HG02943 (cell line): ENCODE measurements at regions not wholly inside any gene's neighbourhood (a gene's known extent, or its start where the extent isn't known, plus 50 kb on each side); places are given as distances from the start of the nearest gene placed in this dataset.

Experiments used
- ATAC-seq: cut with Tn5 transposase; IDR thresholded peaks from one replicate; pipeline ENCODE4 v1.9.1; 2021; ENCODE audit warnings: mild to moderate bottlenecking, low read depth, moderate library complexity; ENCODE audit not compliant: unreplicated experiment

DNA sequence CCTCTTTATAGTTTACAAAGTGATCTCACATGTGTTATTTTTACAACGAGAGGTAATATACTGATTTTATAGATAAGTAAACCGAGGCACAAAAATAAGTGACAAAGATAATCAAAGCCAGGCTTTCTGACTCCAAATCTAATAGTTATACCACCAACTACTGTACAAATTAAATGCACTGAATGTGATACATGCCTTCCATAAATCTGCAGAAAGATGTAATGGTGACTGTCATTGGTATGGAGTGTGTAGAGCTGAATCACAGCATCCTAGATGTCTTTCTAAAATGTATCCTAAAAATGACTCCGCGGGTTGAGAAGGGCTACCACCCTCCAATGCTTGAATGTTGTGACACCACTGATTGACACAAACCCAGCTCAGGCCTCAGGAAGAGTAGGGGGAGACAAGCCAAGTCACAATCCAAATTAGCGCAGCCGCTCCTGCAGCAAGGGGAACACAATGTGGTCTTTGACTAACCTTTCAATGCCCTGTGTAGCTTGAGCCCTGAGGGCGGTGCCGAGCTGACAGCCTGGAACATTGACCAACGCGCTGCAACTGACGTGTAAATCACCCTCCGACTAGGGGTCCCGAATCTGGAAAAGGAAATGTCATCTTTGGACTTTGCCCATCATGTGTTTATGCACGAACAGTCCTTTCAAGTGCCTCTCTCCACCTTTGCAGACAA lies 136.8 kb downstream of the OLIG3 start:
- no peak for ATAC-seq

GRCh38 chr6:137353842-137354397 lies 134.7 kb upstream of the IFNGR1 start:
- no peak for ATAC-seq

- ATAC-seq = no peak
These were observed 134.2 kb upstream of the IFNGR1 start for GRCh38 chr6:137353346-137353745.

- ATAC-seq = no peak
These were observed 133.7 kb upstream of the IFNGR1 start for GRCh38 chr6:137352859-137353258.

DNA sequence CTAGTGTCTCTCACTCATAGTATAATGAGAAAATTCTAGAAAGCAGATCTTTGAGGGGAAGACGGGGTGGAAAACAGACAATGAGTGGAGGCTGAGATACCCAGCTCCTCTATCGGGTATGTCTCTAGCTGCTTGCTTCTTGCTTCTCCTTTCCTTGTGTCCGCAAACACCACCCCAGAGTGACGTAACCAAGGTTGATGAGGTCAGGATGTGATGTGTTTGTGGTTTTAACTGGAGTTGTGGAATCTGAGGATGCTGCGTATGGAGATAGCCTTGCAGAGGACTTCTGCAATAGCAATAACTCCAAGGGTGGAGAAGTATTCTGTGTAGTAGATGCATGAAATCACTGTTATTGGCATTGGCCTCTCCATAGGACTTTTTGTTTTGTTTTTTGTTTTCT lies 132.7 kb upstream of the IFNGR1 start:
- ATAC-seq = no peak

DNA sequence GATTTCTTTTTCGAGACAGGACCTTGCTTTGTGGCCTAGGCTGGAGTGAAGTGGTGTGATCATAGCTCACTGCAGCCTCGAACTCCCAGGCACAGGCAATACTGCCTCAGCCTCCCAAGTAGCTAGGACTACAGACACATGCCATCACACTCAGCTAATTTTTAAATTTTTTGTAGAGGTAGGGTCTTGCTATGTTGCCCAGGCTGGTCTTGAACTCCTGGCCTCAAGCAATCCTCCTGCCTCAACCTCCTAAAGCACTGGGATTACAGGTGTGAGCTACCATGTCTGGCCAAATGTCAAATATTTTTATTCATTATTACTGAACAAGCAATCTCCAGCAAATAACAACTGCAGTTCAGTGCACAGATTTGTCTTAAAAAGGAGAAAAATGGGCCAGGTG lies 131.7 kb upstream of the IFNGR1 start:
- ATAC-seq = no peak

DNA sequence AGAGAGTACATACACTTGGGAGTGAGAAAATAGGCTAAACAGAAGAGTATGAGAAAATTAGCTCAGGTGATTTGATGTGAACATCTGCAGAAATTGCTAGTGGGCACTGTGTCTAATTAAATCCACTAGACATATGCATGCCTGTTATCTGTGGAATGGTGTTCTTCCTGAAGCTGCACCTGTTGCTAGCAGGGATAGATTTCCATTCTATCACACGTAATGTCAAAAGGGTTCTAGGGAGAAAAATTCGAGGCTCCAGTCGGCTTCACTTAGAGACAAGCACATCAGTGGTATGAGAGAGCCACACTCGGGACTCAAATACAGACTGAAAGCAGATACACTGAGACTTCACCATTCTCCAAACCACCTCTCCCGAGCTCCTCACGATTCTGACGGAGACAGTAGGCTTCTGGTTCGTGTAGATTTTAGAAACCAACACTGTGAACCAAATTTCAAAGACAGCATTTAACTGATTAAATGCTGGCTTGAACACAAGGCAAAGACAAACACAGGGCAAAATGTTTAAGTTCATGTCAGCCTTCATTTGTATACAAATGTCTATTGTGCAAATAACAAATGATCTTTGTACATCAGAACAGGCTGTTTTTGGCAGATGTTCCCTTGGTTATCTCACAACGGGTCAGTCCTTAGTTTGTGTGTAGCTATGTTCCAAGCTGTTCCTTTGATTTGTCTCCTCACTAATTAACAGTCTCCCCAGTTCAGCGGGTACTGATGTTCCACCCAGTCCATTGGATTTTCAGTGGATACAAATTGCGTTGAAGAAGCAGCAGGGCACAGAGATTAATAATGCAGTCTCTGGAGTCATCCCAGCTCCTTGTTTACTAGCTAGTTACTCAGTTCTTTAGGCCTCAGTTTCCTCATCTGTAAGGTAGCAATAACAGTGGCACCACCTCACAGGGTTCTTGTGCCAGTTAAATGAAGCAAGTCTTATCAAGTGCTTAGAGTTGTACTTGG lies 131.0 kb upstream of the IFNGR1 start:
- ATAC-seq = no peak

DNA sequence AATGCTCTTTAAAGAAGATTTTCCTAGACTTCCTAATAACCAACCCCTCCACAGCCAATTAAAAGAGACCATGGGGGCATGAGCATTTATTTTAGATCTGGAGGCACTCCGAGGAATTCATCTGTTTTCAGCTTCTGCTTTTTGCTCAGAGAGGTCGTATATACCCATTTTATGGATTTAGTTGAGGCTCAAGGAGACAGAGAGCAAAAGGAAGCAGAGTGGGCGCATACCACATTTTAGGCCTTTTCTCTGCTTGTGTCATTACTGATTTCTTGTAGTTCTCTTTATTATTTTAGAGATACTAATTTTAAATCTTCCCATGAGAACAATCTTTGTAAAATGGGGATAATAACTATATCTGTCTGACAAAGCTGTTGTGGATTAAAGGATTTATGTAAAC lies 129.6 kb upstream of the IFNGR1 start:
- ATAC-seq = no peak

- ATAC-seq = no peak
These were observed 124.1 kb upstream of the IFNGR1 start for GRCh38 chr6:137343241-137343640.

GRCh38 chr6:137342607-137343190 lies 123.5 kb upstream of the IFNGR1 start:
- no peak for ATAC-seq

GRCh38 chr6:137341681-137342195 lies 122.6 kb upstream of the IFNGR1 start:
- no peak for ATAC-seq

DNA sequence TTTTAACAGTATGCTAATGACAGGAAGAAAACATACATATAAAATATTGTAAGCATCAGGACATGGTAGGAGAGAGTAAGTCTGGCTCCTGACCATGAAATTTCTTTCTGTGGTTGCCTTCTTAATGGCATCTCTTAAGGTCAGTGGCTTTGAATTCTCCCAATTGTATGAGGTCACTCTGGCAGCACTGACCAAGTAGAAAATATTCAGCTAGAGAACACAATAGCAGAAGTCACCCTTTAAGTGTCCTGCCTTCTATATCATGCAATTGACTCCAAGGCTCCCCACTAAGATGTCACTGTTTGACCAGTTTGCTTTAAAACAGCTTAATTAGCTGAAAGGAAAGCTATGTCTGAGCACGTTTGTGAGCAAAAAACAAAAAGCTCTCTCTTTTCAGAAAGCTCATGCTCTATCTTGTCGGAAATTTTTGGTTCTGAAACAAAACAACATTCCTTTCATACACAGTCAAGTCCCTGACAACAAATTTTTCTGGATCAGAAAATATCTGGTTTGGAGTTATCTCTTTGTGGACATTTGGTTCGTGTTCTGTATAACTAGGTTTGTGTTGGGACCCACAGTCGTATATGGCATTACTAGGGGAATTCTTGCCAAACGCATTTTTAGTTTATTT lies 120.9 kb upstream of the IFNGR1 start:
- no peak for ATAC-seq

- ATAC-seq = no peak
These were observed 115.7 kb upstream of the IFNGR1 start for GRCh38 chr6:137334884-137335283.

GRCh38 chr6:137334094-137334493 lies 114.9 kb upstream of the IFNGR1 start:
- ATAC-seq = no peak

DNA sequence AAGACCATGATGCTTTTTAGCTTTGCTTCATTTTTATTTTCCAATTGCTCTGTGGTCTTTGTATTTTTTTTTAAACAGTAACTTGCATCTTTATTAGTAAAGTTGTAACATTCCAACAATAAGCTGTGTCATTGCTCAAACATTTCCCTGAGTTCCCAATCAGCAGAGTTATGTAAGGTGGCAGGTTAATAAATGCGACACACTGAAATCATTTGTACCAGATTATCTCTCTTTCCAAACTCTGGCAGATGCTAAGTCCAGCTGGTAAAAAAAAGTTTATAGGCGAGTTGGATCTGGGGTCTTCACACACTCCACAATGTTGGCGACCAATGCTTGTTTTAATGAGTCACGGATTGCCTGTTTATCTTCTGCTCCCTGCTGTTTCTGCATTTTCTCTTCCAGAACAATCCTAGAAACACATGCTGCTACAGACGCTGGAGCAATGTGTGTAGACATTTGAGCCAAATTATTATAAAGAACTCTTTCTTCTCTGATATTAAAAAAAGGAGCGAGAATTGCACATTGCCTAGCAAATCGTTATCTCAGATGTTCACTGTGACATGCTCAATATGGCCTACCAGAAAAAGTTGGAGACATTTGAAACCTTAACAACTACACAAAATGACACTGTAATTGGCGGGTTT lies 113.6 kb upstream of the IFNGR1 start:
- ATAC-seq = no peak

GRCh38 chr6:137323860-137324259 lies 104.7 kb upstream of the IFNGR1 start:
- ATAC-seq = no peak

- no peak for ATAC-seq
These were observed 101.1 kb upstream of the IFNGR1 start for GRCh38 chr6:137320271-137320670.

DNA sequence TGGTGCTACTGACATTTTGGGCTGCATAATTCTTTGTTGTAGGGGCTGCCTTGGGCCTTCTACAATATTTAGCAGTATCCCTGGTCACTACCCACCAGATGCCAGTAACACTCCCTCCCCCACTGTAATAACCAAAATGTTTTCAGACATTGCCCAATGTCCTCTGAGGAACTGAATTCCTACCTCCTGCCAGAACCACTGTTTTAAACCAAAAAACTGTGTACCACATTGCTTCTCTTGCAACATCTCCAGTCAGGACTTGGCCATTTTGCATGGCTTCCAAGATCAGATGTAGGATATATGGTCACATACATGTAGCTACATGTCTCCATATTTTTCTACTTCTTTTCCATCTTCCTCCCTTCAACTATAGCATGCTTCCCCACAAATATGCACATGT lies 97.4 kb upstream of the IFNGR1 start:
- ATAC-seq = no peak

DNA sequence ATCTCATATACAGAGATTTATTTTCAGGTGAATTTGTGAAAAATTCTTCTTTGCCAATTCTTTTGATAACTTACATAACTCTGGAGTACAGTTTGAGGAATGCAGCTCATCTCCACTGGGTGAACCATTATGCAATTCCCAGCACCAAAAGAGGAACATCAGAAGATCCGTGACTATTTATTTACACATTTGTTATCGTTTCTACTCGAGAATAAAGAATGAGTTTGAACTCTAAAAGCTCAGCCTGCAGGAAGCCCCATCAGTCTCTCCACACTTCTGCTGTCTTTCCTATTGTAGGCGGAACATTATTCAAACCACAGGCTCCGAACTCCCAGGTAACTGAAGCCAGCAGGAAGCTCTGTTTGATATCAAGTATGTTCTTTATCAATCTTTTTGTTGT lies 95.9 kb upstream of the IFNGR1 start:
- ATAC-seq = no peak
